ENCODE measurements at regions not wholly inside any gene's neighbourhood (a gene's known extent, or its start where the extent isn't known, plus 50 kb on each side); places are given as distances from the start of the nearest gene placed in this dataset.

DNA sequence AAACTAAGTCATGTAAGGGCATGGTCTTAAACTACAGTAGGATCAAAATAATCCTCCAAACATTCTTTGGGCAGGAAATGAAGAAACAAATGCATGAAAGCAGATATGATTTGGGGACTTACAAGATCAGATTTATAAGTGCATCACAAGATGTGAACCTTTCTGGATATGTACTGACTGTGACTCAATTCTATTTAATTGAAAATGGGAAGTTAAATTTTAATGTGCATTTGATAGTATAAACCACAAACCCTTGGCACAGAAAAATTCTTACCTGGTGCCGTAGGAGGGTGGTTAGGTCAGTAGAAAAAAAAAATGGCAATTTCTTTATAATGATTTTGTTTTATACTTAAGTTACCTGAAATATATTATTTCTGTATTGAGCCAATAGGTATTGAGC, 262.5 kb upstream of the TGFBR2 start:
- TF ChIP-seq, protein P1, sequence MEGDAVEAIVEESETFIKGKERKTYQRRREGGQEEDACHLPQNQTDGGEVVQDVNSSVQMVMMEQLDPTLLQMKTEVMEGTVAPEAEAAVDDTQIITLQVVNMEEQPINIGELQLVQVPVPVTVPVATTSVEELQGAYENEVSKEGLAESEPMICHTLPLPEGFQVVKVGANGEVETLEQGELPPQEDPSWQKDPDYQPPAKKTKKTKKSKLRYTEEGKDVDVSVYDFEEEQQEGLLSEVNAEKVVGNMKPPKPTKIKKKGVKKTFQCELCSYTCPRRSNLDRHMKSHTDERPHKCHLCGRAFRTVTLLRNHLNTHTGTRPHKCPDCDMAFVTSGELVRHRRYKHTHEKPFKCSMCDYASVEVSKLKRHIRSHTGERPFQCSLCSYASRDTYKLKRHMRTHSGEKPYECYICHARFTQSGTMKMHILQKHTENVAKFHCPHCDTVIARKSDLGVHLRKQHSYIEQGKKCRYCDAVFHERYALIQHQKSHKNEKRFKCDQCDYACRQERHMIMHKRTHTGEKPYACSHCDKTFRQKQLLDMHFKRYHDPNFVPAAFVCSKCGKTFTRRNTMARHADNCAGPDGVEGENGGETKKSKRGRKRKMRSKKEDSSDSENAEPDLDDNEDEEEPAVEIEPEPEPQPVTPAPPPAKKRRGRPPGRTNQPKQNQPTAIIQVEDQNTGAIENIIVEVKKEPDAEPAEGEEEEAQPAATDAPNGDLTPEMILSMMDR (IDR thresholded peaks at IDR 0.05), result no peak
- TF ChIP-seq POLR2A (IDR thresholded peaks at IDR 0.05), result no peak
